Ascending aorta (tissue), 2 donors: ENCODE measurements at regions not wholly inside any gene's neighbourhood (a gene's known extent, or its start where the extent isn't known, plus 50 kb on each side); places are given as distances from the start of the nearest gene placed in this dataset.

Source experiments
- DNase-seq, 2 donors: peaks; one replicate each; pipeline ENCODE4 v3.0.0-alpha.2; 2019; ENCODE audit warnings: low spot score in 2 of 2
- H3K27ac ChIP-seq, 2 donors: fragments of 200-600 bp; sonication (generic); one replicate each; pipeline ENCODE4 v1.5.1; 2016 to 2017; ENCODE audit warnings: mild to moderate bottlenecking in 1 of 2
- H3K27me3 ChIP-seq: fragments of 200-600 bp; sonication (generic); one replicate; pipeline ENCODE4 v1.5.1; 2017
- H3K36me3 ChIP-seq, 2 donors: fragments of 200-600 bp; sonication (generic); one replicate each; pipeline ENCODE4 v1.5.1; 2016
- H3K4me1 ChIP-seq, 2 donors: fragments of 200-600 bp; sonication (generic); one replicate each; pipeline ENCODE4 v1.5.1; 2016 to 2017; ENCODE audit warnings: mild to moderate bottlenecking in 1 of 2
- H3K4me3 ChIP-seq, 2 donors: fragments of 200-600 bp; sonication (generic); one replicate each; pipeline ENCODE4 v1.5.1; 2016 to 2017; ENCODE audit warnings: mild to moderate bottlenecking in 1 of 2
- H3K9me3 ChIP-seq, 2 donors: fragments of 200-600 bp; sonication (generic); one replicate each; pipeline ENCODE4 v1.5.1; 2016
- intact Hi-C: fragments of 100-400 bp; cut with DNase I; formaldehyde crosslinking; loops from one replicate; pipeline ENCODE4 v1.15.1; 2023
- TF ChIP-seq, protein P1 (sequence below), 3 experiments: fragments of 200-600 bp in 2 of 3; fragments of 450-650 bp in 1 of 3; sonication (generic) in 2 of 3; IDR thresholded peaks; one replicate each; pipeline ENCODE4 v1.5.1; 2016 to 2019; ENCODE audit warnings: antibody characterized with exemption in 3 of 3, mild to moderate bottlenecking in 1 of 3, moderate library complexity in 1 of 3

DNA sequence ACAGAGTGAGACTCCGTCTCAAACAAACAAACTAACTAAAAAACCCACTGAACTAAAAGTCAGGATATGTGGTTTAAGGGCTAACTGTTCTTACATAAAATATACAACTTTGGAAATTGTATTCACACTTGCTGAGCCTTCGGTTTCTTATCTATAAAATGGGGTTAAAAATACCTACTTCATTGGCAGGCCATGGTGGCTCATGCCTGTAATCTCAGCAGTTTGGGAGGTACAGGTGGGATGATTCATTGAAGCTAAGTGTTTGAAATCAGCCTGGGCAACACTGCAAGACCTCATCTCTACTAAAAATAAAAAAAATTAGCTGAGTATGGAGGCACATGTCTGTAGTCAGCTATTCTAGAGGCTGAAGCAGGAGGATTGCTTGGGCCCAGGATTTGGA lies 115.4 kb upstream of the KLF6 start:
- no peak overlapping the region for H3K4me3 ChIP-seq
- TF ChIP-seq, protein P1, sequence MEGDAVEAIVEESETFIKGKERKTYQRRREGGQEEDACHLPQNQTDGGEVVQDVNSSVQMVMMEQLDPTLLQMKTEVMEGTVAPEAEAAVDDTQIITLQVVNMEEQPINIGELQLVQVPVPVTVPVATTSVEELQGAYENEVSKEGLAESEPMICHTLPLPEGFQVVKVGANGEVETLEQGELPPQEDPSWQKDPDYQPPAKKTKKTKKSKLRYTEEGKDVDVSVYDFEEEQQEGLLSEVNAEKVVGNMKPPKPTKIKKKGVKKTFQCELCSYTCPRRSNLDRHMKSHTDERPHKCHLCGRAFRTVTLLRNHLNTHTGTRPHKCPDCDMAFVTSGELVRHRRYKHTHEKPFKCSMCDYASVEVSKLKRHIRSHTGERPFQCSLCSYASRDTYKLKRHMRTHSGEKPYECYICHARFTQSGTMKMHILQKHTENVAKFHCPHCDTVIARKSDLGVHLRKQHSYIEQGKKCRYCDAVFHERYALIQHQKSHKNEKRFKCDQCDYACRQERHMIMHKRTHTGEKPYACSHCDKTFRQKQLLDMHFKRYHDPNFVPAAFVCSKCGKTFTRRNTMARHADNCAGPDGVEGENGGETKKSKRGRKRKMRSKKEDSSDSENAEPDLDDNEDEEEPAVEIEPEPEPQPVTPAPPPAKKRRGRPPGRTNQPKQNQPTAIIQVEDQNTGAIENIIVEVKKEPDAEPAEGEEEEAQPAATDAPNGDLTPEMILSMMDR (IDR thresholded peaks at IDR 0.05), result no peak

DNA sequence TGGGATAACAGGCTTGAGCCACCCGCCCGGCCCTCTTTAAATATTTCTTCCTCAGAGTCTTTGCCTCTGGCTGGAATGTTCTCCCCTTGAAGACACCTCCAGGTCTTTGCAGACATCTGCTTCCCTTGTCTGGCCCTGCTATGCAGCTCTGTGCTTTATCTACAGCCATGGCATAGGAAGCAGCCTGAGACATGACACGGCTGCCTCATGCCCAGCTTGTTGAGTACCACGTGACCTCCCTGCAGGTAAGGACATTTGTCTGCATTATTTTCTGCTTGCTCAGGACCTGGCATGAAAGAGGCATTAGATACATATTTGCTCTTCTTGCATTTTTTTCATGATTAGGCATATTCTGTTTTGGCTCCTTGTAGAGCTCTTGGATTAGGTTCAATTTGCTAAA lies 113.8 kb upstream of the KLF6 start:
- Histone ChIP-seq H3K27ac (no peak overlapping the region), H3K27me3 (no peaks in the 10 kb centered on the region), H3K4me1 (peaks cover 0 to 13% of the 10 kb centered on the region in 2 donors), H3K9me3 (no peaks in the 10 kb centered on the region), H3K36me3 (no peaks in the 10 kb centered on the region), H3K4me3 (no peak overlapping the region)
- TF ChIP-seq, protein P1 (IDR thresholded peaks at IDR 0.05), result no peak
- DNase-seq, result no peak
- intact Hi-C loops, result no loop called here

More for the DNA sequence above, 115.4 kb upstream of the KLF6 start:
- Histone ChIP-seq H3K4me1 (peaks cover 0 to 4% of the 10 kb centered on the region in 2 donors), H3K36me3 (no peaks in the 10 kb centered on the region), H3K27me3 (no peaks in the 10 kb centered on the region), H3K9me3 (no peaks in the 10 kb centered on the region), H3K27ac (no peak overlapping the region)
- DNase-seq, result no peak
- intact Hi-C loops, result no loop called here

DNA sequence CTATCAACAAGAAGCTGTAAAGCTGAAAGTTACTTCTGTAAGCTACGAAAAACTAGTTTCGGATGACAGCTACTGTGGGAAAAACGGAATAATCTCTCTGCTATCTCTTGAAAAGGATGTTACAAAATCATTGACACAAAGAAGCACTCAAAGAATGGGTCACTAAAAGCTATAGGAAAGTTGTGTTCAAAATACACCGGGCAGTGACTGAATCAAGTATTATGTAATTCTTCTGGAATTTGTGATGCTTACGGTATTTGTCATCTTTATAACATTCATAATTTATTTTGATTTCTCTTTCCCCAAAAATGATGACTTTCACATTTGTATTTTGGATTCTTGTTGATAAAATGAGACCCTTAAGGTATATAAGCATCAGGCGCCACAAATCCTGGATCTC lies 112.1 kb upstream of the KLF6 start:
- intact Hi-C loops, result no loop called here
- no peaks in the 10 kb centered on the region for H3K36me3 ChIP-seq
- DNase-seq, result no peak
- peaks cover 0 to 9% of the 10 kb centered on the region in 2 donors for H3K4me1 ChIP-seq
- TF ChIP-seq, protein P1 (IDR thresholded peaks at IDR 0.05), result no peak
- no peaks in the 10 kb centered on the region for H3K9me3 ChIP-seq
- no peaks in the 10 kb centered on the region for H3K27me3 ChIP-seq
- H3K4me3 ChIP-seq, result no peak overlapping the region
- no peak overlapping the region for H3K27ac ChIP-seq

DNA sequence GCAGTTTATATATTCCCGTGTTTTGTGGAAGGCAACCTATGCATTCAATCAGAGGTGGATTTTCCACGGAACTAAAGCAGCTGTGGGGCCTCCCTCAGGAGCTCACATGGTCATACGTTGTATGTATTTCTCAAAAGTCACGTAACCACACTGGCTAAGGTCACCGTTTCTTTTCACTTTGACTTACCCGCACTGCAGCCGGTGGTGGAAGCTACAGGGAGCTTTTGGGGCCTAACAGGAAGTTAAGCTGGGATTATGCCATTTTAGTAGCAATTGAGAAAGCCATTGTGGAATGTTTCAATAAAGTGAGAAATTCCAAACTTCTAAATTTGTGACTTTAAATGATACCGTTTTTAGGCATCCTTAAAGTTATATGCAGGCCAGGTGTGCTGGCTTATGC lies 111.2 kb upstream of the KLF6 start:
- Histone ChIP-seq H3K4me3 (no peak overlapping the region), H3K4me1 (peaks cover 0 to 9% of the 10 kb centered on the region in 2 donors), H3K9me3 (no peaks in the 10 kb centered on the region), H3K36me3 (no peaks in the 10 kb centered on the region), H3K27ac (no peak overlapping the region), H3K27me3 (no peaks in the 10 kb centered on the region)
- DNase-seq, result no peak
- intact Hi-C loops, result no loop called here
- TF ChIP-seq, protein P1 (IDR thresholded peaks at IDR 0.05), result no peak

DNA sequence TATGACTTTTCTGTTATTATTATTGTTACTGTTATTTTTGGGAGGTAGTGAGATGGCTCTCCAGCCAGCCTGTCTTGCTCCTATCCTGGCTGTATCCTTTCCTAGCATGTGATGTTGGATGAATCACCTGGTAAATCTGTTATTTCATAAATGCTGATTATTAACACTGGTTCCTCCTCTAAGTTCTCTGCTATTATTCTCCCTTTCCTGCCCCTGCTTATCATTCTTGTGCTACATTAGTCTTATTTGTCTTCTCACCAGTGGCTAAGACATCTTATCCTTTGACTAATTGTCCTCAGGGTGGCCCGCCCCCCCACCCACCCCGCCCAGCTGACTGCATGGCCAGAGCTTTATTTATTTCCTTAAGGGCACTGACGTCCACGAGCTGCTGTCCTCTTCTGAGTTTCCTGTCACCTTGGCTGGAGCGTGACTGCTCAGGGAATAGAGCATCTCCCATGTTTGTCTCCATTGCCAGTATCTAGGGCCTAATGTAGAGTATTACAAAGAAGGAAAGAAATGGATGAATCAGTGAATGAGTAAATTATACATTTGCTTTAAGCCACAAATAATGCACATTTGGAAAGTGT lies 110.1 kb upstream of the KLF6 start:
- Histone ChIP-seq H3K27me3 (no peaks in the 10 kb centered on the region), H3K4me1 (peaks cover 0 to 10% of the 10 kb centered on the region in 2 donors), H3K36me3 (no peaks in the 10 kb centered on the region), H3K27ac (no peak overlapping the region), H3K9me3 (no peaks in the 10 kb centered on the region), H3K4me3 (no peak overlapping the region)
- TF ChIP-seq, protein P1 (IDR thresholded peaks at IDR 0.05), result no peak
- intact Hi-C loops, result no loop called here
- no peak for DNase-seq
